Testis (tissue), 2 donors: ENCODE measurements at regions not wholly inside any gene's neighbourhood (a gene's known extent, or its start where the extent isn't known, plus 50 kb on each side); places are given as distances from the start of the nearest gene placed in this dataset.

Experiments used
- POLR2A ChIP-seq: fragments of 450-650 bp; IDR thresholded peaks from one replicate; pipeline ENCODE4 v1.6.1; 2017; ENCODE audit warnings: antibody characterized with exemption, mild to moderate bottlenecking, moderate library complexity
- TF ChIP-seq, protein P1 (sequence below), 3 experiments: fragments of 450-650 bp in 2 of 3; fragments of 200-600 bp in 1 of 3; sonication (generic) in 1 of 3; IDR thresholded peaks; one replicate each; pipeline ENCODE4 v1.5.1; 2016 to 2019; ENCODE audit warnings: antibody characterized with exemption in 3 of 3, mild to moderate bottlenecking in 2 of 3, moderate library complexity in 1 of 3

DNA sequence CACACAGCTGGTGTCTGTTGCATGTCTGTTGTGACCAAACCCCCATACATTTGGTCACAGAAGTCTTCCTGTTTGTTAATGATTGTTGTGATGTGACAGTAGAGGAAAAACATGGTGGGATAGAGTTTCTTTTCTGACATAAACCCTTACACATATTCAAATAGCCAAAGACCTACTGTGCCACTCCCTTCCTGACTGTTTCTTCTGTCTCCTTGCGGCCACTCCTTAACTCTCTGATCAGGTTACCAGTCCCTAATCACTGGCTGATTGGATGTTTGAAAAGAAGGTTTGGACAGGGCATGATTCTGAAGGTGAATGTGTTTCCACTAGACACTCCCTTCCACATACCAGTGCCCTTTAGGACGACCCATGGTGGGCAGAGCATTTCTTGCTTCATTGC is 101.2 kb downstream of the SCP2D1 start:
- TF ChIP-seq POLR2A: no peak
- TF ChIP-seq, protein P1, sequence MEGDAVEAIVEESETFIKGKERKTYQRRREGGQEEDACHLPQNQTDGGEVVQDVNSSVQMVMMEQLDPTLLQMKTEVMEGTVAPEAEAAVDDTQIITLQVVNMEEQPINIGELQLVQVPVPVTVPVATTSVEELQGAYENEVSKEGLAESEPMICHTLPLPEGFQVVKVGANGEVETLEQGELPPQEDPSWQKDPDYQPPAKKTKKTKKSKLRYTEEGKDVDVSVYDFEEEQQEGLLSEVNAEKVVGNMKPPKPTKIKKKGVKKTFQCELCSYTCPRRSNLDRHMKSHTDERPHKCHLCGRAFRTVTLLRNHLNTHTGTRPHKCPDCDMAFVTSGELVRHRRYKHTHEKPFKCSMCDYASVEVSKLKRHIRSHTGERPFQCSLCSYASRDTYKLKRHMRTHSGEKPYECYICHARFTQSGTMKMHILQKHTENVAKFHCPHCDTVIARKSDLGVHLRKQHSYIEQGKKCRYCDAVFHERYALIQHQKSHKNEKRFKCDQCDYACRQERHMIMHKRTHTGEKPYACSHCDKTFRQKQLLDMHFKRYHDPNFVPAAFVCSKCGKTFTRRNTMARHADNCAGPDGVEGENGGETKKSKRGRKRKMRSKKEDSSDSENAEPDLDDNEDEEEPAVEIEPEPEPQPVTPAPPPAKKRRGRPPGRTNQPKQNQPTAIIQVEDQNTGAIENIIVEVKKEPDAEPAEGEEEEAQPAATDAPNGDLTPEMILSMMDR (IDR thresholded peaks at IDR 0.05): no peak
